LNCaP clone FGC (cell line): ENCODE measurements at regions not wholly inside any gene's neighbourhood (a gene's known extent, or its start where the extent isn't known, plus 50 kb on each side); places are given as distances from the start of the nearest gene placed in this dataset.
A peak's percentile ranks its signal among the peaks of the same experiment; 100 is the strongest.

Experiments
- DNase-seq: peaks from one replicate; pipeline ENCODE4 v3.0.0-alpha.2; 2011; ENCODE audit warnings: low read depth
- H3K4me3 ChIP-seq: 2 replicates; pipeline ENCODE4 v1.5.1; 2011; ENCODE audit warnings: mild to moderate bottlenecking, low read depth, low read length, control low read depth
- CTCF ChIP-seq: IDR thresholded peaks from 2 replicates; pipeline ENCODE4 v1.5.1; 2012; ENCODE audit warnings: mild to moderate bottlenecking; ENCODE audit not compliant: control insufficient read depth, insufficient read depth; ENCODE audit errors: extremely low read depth

GRCh38 chr6:144578385-144579350 is 293.5 kb downstream of the UTRN start:
- H3K4me3 ChIP-seq, result no peak overlapping the region
- DNase-seq, result no peak
- TF ChIP-seq CTCF, result no peak

- no peak overlapping the region for H3K4me3 ChIP-seq
- DNase-seq, result no peak
- TF ChIP-seq CTCF, result no peak
Observed at GRCh38 chr6:144580039-144580438, 294.9 kb downstream of the UTRN start.

- H3K4me3 ChIP-seq, result no peak overlapping the region
- no peak for TF ChIP-seq CTCF
- no peak for DNase-seq
Observed at GRCh38 chr6:144580771-144581170, 295.6 kb downstream of the UTRN start.

- peak; percentile 68 for TF ChIP-seq CTCF
- DNase-seq, result no peak
- no peak overlapping the region for H3K4me3 ChIP-seq
Observed at GRCh38 chr6:144581812-144582537, 296.8 kb downstream of the UTRN start.

GRCh38 chr6:144582939-144583613 is 297.9 kb downstream of the UTRN start:
- no peak overlapping the region for H3K4me3 ChIP-seq
- no peak for TF ChIP-seq CTCF
- no peak for DNase-seq

GRCh38 chr6:144583614-144583954 is 298.4 kb downstream of the UTRN start:
- TF ChIP-seq CTCF, result no peak
- no peak overlapping the region for H3K4me3 ChIP-seq
- DNase-seq, result no peak
